Activated T-cell treated with anti-CD3 and anti-CD28 coated beads, Interleukin-2, amount 50 U/mL, for 24 hours (primary cell): ENCODE measurements at regions not wholly inside any gene's neighbourhood (a gene's known extent, or its start where the extent isn't known, plus 50 kb on each side); places are given as distances from the start of the nearest gene placed in this dataset.

Source experiments
- DNase-seq: peaks from one replicate; pipeline ENCODE4 v3.0.0-alpha.2; 2020
- H3K27ac Mint-ChIP-seq: 2 replicates; pipeline ENCODE4 v1.8.0; 2020; ENCODE audit warnings: mild to moderate bottlenecking, mixed read lengths
- H3K27me3 Mint-ChIP-seq: 2 replicates; pipeline ENCODE4 v1.8.0; 2020; ENCODE audit warnings: mixed read lengths
- H3K36me3 Mint-ChIP-seq: 2 replicates; pipeline ENCODE4 v1.8.0; 2020; ENCODE audit warnings: low read depth, mixed read lengths
- H3K4me1 Mint-ChIP-seq: 2 replicates; pipeline ENCODE4 v1.8.0; 2020; ENCODE audit warnings: low read depth, mixed read lengths
- H3K4me3 Mint-ChIP-seq: 2 replicates; pipeline ENCODE4 v1.8.0; 2020; ENCODE audit warnings: mild to moderate bottlenecking, moderate library complexity, mixed read lengths
- H3K9me3 Mint-ChIP-seq: 2 replicates; pipeline ENCODE4 v1.8.0; 2020; ENCODE audit warnings: mixed read lengths

DNA sequence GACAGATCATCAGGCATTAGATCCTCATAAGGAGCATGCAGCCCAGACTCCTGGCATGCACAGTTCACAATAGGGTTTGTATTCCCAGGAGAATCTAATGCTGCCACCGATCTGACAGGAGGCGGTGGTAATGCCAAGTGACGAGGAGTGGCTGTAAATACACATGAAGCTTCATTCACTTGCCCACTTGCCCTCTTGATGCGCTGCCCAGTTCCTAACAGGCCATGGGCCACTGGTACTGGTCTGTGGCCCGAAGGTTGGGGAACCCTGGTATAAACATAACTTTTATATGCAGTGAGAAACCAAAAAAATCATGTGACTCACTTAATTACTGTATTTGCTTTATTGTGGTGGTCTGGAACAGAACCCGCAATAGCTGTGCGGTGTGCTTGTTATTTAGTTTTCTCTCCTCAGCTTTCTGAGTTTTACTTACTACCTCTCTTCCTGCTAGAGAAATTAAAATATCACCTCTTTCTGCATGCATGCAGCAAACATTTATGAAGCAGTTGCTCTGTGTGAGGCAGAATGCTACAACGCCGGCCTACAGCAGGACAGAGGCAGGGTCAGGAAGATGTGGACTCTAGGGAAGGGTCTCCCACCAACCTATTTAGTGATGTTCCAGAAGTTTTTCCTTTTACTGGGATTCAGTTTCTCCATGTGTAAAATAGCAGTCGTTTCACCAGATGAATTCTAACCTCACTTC, 151.3 kb downstream of the MAF start:
- Mint-ChIP-seq H3K9me3 (no peaks in the 10 kb centered on the region), H3K36me3 (no peaks in the 10 kb centered on the region), H3K4me3 (no peak overlapping the region), H3K4me1 (peaks cover 14% of the 10 kb centered on the region), H3K27ac (no peak overlapping the region), H3K27me3 (no peaks in the 10 kb centered on the region)
- no peak for DNase-seq

DNA sequence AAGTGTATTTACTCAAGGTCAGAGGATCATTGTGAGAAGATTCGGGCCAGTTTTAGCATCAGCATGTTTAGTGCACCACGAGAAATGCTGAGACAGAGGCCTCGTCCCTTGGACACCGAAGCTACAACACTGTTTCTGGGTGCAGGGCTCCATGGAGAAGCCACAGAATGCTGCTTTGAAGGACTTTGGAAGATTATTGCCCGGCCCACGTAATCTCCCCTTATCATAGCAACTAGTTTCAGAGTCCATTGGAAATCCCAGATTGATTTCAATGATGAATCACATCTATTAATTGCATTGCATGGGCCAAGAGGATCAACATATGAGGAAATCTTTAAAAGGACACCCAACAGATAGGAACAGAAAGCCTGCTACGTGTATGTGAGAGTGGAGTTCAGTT, 156.0 kb downstream of the MAF start:
- no peaks in the 10 kb centered on the region for H3K4me1 Mint-ChIP-seq
- no peak overlapping the region for H3K27ac Mint-ChIP-seq
- no peaks in the 10 kb centered on the region for H3K36me3 Mint-ChIP-seq
- H3K9me3 Mint-ChIP-seq: no peaks in the 10 kb centered on the region
- H3K4me3 Mint-ChIP-seq: no peak overlapping the region
- no peaks in the 10 kb centered on the region for H3K27me3 Mint-ChIP-seq
- no peak for DNase-seq

DNA sequence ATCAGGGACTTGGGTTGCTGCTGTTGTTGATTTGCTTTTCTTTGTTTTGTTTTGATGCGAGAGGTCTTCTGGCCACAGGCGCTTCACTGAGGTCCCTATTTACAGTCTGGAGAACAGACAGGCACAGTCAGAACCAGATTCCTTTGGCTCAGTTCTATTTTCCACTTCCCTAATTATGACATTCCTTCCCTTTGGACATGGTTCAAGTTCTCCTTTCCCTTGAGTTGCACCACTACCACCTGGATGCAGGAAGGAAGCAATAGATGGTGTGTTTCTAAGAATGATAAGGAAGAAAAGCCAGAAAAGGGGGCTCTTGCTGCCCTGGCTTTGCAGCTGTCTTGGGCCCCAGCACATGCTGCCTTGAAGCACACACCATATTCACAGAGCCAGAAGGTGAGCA, 160.6 kb downstream of the MAF start:
- no peak overlapping the region for H3K4me3 Mint-ChIP-seq
- no peak overlapping the region for H3K27ac Mint-ChIP-seq
- H3K27me3 Mint-ChIP-seq: no peaks in the 10 kb centered on the region
- H3K4me1 Mint-ChIP-seq: no peaks in the 10 kb centered on the region
- H3K36me3 Mint-ChIP-seq: no peaks in the 10 kb centered on the region
- no peak for DNase-seq
- no peaks in the 10 kb centered on the region for H3K9me3 Mint-ChIP-seq

DNA sequence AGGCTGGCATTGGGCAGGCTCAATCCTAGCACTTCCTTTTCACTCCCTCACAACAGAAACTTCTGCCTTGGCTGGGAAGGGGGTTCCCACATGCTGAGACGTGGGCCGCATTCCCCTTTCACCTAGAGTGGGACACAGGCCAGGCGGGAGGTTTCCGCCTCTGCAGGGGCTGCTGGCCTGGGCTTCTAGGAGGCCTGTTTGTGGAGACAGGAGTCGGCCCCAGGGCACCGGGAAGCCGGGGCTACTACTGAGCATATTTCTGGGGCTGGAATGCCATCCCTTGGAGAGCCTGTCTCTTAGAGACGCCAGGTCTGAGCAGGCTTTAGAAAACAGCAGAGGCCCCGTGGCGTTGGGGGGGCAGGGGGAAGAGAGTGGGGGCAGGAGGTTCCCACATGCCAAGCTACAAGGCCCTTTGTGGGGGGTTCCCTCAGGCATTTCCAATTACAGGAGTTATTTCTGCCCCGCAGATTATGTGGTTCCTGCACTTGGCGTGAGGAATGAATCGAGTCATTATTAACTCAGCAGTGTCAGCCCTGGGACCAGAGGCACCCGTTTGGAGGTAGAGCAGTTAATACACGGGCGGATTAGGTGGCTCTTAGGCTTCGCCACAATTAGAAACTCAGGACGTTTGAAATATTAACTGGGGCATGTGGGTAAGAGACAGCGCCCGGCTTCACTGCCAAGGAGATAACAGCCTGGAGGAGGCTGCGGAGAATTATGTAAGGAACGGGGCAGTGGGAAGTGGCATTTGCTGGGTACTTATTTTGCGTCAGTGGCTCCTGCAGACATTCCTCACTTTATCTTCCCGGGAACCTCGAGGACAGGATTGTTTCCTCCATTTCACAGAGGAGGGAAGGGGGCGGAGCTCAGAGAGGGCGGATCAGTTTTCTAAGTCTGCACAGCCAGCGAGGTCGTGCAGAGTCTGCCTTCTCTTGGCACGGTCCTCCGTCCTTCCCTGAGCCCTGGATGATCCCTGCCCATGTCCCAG, 162.5 kb downstream of the MAF start:
- Mint-ChIP-seq H3K9me3 (no peaks in the 10 kb centered on the region), H3K36me3 (no peaks in the 10 kb centered on the region), H3K27me3 (no peaks in the 10 kb centered on the region), H3K4me1 (no peaks in the 10 kb centered on the region), H3K27ac (no peak overlapping the region), H3K4me3 (no peak overlapping the region)
- no peak for DNase-seq

DNA sequence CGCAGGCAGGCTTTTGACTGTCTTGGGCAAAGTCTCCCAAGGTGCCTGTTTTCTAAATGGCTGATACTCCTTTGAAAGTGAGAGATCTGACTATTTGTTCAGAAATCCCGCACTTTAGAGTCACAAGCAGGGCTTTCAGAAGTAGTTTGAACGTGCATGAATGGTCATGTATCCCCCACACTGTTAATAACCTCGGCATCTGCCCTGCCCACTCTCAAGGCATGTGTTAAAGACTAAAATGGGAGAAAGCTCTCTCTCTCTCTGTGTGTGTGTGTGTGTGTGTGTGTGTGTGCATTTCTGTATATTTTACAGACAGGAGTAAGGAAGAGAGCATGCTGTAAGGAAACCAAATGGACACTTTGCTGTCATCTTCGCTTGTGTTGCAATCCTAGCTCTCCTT, 163.7 kb downstream of the MAF start:
- H3K27me3 Mint-ChIP-seq: no peaks in the 10 kb centered on the region
- DNase-seq: no peak
- no peak overlapping the region for H3K27ac Mint-ChIP-seq
- no peaks in the 10 kb centered on the region for H3K9me3 Mint-ChIP-seq
- no peaks in the 10 kb centered on the region for H3K36me3 Mint-ChIP-seq
- no peaks in the 10 kb centered on the region for H3K4me1 Mint-ChIP-seq
- H3K4me3 Mint-ChIP-seq: no peak overlapping the region

DNA sequence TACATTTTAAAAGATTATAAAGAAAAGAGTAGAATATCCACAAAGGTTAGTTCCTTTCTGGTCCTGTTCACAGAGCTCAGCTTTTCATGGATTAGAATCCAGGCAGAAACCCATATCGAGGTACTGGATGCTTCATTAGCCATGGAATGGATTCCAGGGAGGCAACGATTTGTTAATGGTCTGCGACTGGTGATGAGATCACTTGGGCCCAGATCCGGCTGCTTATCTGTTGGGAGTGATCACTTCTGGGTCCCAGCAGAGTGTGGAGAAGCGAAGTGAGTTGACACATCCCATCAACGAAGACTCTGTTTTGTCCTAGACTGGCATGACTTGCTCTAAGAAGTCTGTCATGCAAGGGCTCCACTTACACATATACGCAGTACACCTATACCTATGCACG, 165.8 kb downstream of the MAF start:
- no peaks in the 10 kb centered on the region for H3K9me3 Mint-ChIP-seq
- H3K36me3 Mint-ChIP-seq: no peaks in the 10 kb centered on the region

DNA sequence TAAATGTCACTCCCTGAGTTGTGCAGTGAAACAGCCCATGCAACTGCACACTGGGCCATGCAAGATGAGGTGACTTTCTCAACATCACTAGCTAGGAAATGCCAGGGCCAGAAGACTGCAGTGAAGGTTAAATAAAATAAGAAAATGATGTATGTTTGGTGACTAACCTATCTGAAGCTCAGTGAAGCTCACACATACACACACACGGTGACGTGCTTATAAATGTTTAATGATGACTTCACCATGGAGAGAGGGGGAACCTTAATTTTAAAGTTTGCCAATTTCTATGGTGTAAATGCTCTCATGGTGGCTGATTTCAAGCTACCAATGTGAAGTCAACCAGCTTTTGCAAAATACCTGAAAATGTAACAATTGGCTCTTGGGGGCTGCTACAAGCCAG, 166.4 kb downstream of the MAF start:
- H3K36me3 Mint-ChIP-seq: no peaks in the 10 kb centered on the region
- no peaks in the 10 kb centered on the region for H3K9me3 Mint-ChIP-seq
- H3K27me3 Mint-ChIP-seq: no peaks in the 10 kb centered on the region
- no peak for DNase-seq
- H3K4me3 Mint-ChIP-seq: no peak overlapping the region
- H3K4me1 Mint-ChIP-seq: no peaks in the 10 kb centered on the region
- no peak overlapping the region for H3K27ac Mint-ChIP-seq

More for the DNA sequence above, 165.8 kb downstream of the MAF start:
- no peaks in the 10 kb centered on the region for H3K4me1 Mint-ChIP-seq
- no peaks in the 10 kb centered on the region for H3K27me3 Mint-ChIP-seq
- H3K4me3 Mint-ChIP-seq: no peak overlapping the region
- H3K27ac Mint-ChIP-seq: no peak overlapping the region
- DNase-seq: no peak

DNA sequence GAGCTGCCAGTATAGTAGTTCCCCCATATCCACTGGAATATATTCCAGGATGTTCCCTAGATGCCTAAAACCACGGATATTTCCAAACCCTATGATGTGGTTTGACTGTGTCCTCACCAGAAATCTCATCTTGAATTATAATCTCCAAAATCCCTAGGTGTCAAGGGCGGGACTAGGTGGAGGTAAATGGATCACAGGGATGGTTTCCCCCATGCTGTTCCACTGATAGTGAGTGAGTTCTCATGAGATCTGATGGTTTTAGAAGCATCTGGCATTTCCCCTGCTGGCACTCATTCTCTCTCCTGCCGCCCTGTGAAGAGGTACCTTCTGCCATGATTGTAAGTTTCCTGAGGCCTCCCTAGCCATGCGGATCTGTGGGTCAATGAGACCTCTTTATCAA, 168.6 kb downstream of the MAF start:
- DNase-seq: no peak
- no peaks in the 10 kb centered on the region for H3K36me3 Mint-ChIP-seq
- no peak overlapping the region for H3K27ac Mint-ChIP-seq
- H3K4me1 Mint-ChIP-seq: no peaks in the 10 kb centered on the region
- H3K4me3 Mint-ChIP-seq: no peak overlapping the region
- no peaks in the 10 kb centered on the region for H3K9me3 Mint-ChIP-seq
- no peaks in the 10 kb centered on the region for H3K27me3 Mint-ChIP-seq

DNA sequence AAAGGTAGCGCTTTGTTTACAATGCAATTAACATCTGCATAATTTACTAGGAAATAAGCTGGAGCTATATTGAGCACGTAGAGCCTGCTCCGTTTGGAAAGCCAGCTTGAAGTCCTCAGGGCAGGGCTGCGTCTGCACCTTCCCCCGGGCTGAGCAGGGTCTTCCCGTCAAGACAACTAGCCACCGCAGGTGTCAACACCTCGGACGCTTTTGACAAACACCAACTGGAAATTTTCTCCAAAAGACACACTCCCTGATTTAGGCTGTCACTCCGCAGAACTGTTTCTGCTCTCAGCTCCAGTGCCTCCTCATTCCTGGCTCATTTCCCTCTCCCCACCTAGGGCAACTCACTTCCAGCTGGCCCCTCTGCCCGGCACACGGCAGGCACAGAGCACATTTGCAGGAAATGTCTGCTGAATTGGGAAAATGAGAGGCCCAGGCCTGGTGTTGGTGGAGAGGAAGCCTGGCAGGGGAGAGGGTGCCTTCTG, 170.3 kb downstream of the MAF start:
- H3K27ac Mint-ChIP-seq: no peak overlapping the region
- no peaks in the 10 kb centered on the region for H3K36me3 Mint-ChIP-seq
- H3K27me3 Mint-ChIP-seq: no peaks in the 10 kb centered on the region
- no peak for DNase-seq
- H3K4me3 Mint-ChIP-seq: no peak overlapping the region
- H3K9me3 Mint-ChIP-seq: no peaks in the 10 kb centered on the region
- H3K4me1 Mint-ChIP-seq: no peaks in the 10 kb centered on the region

DNA sequence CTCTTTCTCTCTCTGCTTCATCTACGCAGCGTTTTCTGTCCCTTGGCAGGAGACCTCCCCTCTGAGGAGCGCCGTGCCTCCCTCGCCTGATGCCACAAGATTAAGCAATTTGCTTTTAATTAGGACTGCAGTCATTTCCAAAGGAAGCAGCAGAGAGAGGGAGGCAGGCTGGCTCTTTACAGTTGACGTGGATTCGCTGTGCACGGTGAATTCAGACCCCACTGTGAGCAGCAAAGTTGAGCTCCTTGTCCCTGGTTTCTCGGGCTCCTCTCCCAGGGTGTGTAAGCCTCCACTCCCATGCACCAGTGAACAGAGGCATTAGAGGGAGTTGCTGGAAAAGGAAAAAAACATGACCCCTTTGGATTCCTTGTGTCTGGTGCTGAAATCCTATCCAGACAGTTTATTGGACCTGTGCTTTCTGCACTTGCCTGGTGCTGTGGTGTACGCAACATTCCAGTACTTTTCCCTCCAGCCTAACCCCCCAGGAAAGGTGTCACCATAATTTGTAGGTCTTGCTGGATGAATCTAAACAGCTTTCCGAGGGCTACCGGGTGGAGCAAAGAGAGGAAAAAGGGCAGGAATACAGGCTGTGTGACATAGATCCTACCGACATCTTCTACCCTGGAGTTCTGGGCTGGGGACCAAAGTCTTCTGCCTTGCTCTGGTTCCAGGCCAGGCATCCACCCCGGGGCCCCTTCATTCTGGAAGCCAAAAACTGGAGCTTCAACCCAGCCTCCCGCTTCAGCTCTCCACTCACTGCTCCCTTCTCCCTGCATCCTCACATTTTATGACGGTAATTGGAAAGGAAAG, 171.0 kb downstream of the MAF start:
- Mint-ChIP-seq H3K4me3 (no peak overlapping the region), H3K9me3 (no peaks in the 10 kb centered on the region), H3K36me3 (no peaks in the 10 kb centered on the region), H3K27me3 (no peaks in the 10 kb centered on the region), H3K27ac (no peak overlapping the region), H3K4me1 (no peaks in the 10 kb centered on the region)
- DNase-seq: no peak

DNA sequence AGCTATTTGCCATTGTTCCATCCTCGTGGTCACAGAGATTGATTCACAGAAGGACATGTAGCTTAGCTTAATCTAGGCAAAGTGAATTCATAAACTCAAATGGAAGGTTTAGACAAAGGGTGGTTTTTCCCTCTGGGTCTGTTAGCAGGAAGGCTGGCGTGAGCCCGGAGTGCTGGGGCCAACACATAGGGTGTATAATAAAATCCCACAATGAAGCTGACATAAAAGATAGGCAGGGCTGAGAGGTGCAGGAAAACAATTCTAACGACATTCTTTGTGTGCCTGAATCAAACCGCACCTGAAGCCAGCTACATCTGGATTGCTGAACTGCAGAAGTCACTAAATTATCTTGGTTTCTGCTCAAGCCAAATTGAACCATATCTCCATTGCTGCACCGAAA, 173.9 kb downstream of the MAF start:
- DNase-seq: no peak
- Mint-ChIP-seq H3K4me3 (no peak overlapping the region), H3K4me1 (no peaks in the 10 kb centered on the region), H3K36me3 (no peaks in the 10 kb centered on the region), H3K27ac (no peak overlapping the region), H3K27me3 (no peaks in the 10 kb centered on the region), H3K9me3 (no peaks in the 10 kb centered on the region)

DNA sequence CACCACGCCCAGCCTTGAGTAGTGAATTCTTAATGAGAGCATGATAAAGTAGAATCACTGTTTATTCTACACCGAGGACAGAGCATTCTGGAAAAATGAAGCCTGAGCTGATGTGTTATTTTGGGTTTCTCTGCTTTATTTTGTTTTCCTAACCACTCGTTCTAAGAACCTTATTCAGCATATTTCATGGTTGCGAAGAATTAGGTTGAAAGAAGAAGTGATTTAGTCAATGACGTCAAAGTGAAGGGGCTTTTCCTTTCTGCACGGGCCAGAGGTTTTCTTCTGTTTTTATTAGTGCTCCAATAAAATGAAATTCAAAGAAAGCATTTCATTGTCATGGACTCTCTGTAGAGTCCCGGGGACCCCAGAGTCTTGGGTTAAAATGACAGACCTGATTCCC, 178.5 kb downstream of the MAF start:
- H3K27me3 Mint-ChIP-seq: no peaks in the 10 kb centered on the region
- no peak for DNase-seq
- no peak overlapping the region for H3K27ac Mint-ChIP-seq
- peaks cover 3% of the 10 kb centered on the region for H3K4me1 Mint-ChIP-seq
- H3K9me3 Mint-ChIP-seq: no peaks in the 10 kb centered on the region
- H3K4me3 Mint-ChIP-seq: no peak overlapping the region
- H3K36me3 Mint-ChIP-seq: no peaks in the 10 kb centered on the region

DNA sequence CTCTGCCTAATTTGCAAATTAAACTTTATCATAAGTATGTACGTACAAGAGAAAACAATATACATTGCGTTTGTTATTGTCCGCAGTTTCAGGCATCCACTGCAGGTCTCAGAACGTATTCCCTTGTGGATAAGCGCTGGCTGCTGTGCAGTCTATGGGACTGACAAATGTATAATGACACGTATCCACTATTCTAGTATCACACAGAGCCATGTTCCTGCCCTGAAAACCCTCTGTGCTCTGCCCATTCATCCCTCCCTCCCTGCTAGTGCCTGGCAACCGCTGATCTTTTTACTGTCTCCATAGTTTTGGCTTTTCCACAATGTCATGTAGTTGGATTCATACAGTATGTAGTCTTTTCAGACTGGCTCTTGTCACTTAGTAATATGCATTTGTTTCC, 179.4 kb downstream of the MAF start:
- Mint-ChIP-seq H3K27me3 (no peaks in the 10 kb centered on the region), H3K27ac (no peak overlapping the region), H3K4me1 (peaks cover 13% of the 10 kb centered on the region), H3K36me3 (no peaks in the 10 kb centered on the region), H3K9me3 (no peaks in the 10 kb centered on the region), H3K4me3 (no peak overlapping the region)
- DNase-seq: no peak

DNA sequence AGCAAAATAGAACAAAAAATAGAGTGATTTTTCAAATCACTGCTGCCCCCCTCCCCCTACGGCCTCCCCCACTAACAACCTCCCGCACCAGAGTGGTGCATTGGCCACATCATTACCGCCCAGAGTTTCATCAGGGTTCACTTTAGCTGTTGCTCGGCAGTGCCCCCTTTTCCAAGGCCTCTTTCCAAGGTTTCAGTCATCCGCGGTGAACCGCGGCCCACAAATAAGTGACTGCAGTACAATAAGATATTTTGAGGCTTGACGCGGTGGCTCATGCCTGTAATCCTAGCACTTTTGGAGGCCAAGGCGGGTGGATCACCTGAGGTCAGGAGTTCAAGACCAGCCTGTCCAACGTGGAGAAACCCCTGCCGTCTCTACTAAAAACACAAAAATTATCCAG, 180.0 kb downstream of the MAF start:
- no peaks in the 10 kb centered on the region for H3K36me3 Mint-ChIP-seq
- H3K4me1 Mint-ChIP-seq: peaks cover 18% of the 10 kb centered on the region
- H3K27me3 Mint-ChIP-seq: peaks cover 3% of the 10 kb centered on the region
- H3K9me3 Mint-ChIP-seq: no peaks in the 10 kb centered on the region
- DNase-seq: no peak
- H3K4me3 Mint-ChIP-seq: no peak overlapping the region
- H3K27ac Mint-ChIP-seq: no peak overlapping the region
